ENCODE measurements at regions not wholly inside any gene's neighbourhood (a gene's known extent, or its start where the extent isn't known, plus 50 kb on each side); places are given as distances from the start of the nearest gene placed in this dataset.

- Mint-ChIP-seq H3K9me3 (no peaks in the 10 kb centered on the region), H3K27ac (no peak overlapping the region), H3K36me3 (no peaks in the 10 kb centered on the region), H3K4me1 (no peaks in the 10 kb centered on the region), H3K4me3 (no peak overlapping the region)
- DNase-seq (ENCODE audit: low spot score in 2 of 2), result no peak
- ATAC-seq, result no peak
Measured at GRCh38 chr19:32097011-32097410, 248.4 kb upstream of the ZNF507 start.

- no peaks in the 10 kb centered on the region for H3K36me3 Mint-ChIP-seq
- H3K4me3 Mint-ChIP-seq, result no peak overlapping the region
- DNase-seq (ENCODE audit: low spot score in 2 of 2) (no peak), ATAC-seq (no peak)
- no peak overlapping the region for H3K27ac Mint-ChIP-seq
- no peaks in the 10 kb centered on the region for H3K4me1 Mint-ChIP-seq
- H3K9me3 Mint-ChIP-seq, result no peaks in the 10 kb centered on the region
Measured at GRCh38 chr19:32097620-32098019, 247.8 kb upstream of the ZNF507 start.

GRCh38 chr19:32098968-32099367 lies 246.4 kb upstream of the ZNF507 start:
- Mint-ChIP-seq H3K27ac (no peak overlapping the region), H3K9me3 (no peaks in the 10 kb centered on the region), H3K36me3 (no peaks in the 10 kb centered on the region), H3K4me3 (no peak overlapping the region), H3K4me1 (no peaks in the 10 kb centered on the region)
- DNase-seq (ENCODE audit: low spot score in 2 of 2), result no peak
- ATAC-seq, result no peak

- H3K27ac Mint-ChIP-seq, result no peak overlapping the region
- no peak for DNase-seq (ENCODE audit: low spot score in 2 of 2)
- no peaks in the 10 kb centered on the region for H3K36me3 Mint-ChIP-seq
- ATAC-seq, result no peak
- no peak overlapping the region for H3K4me3 Mint-ChIP-seq
- no peaks in the 10 kb centered on the region for H3K9me3 Mint-ChIP-seq
- H3K4me1 Mint-ChIP-seq, result no peaks in the 10 kb centered on the region
Measured at GRCh38 chr19:32101206-32101605, 244.2 kb upstream of the ZNF507 start.

GRCh38 chr19:32103541-32103940 lies 241.9 kb upstream of the ZNF507 start:
- no peak for ATAC-seq
- no peaks in the 10 kb centered on the region for H3K36me3 Mint-ChIP-seq
- H3K4me1 Mint-ChIP-seq, result no peaks in the 10 kb centered on the region

GRCh38 chr19:32104153-32104849 lies 241.1 kb upstream of the ZNF507 start:
- Mint-ChIP-seq H3K4me3 (no peak overlapping the region), H3K27ac (no peak overlapping the region), H3K4me1 (no peaks in the 10 kb centered on the region), H3K9me3 (no peaks in the 10 kb centered on the region), H3K36me3 (no peaks in the 10 kb centered on the region)
- ATAC-seq (no peak), DNase-seq (ENCODE audit: low spot score in 2 of 2) (no peak)

More at GRCh38 chr19:32103541-32103940, 241.9 kb upstream of the ZNF507 start:
- Mint-ChIP-seq H3K4me3 (no peak overlapping the region), H3K27ac (no peak overlapping the region), H3K9me3 (no peaks in the 10 kb centered on the region)
- no peak for DNase-seq (ENCODE audit: low spot score in 2 of 2)

- no peaks in the 10 kb centered on the region for H3K4me1 Mint-ChIP-seq
- H3K9me3 Mint-ChIP-seq, result no peaks in the 10 kb centered on the region
- ATAC-seq (no peak), DNase-seq (ENCODE audit: low spot score in 2 of 2) (no peak)
- H3K27ac Mint-ChIP-seq, result no peak overlapping the region
- H3K36me3 Mint-ChIP-seq, result no peaks in the 10 kb centered on the region
- H3K4me3 Mint-ChIP-seq, result no peak overlapping the region
Measured at GRCh38 chr19:32104850-32105235, 240.6 kb upstream of the ZNF507 start.

- H3K9me3 Mint-ChIP-seq, result no peaks in the 10 kb centered on the region
- no peak overlapping the region for H3K27ac Mint-ChIP-seq
- no peak for ATAC-seq
- H3K4me3 Mint-ChIP-seq, result no peak overlapping the region
- H3K36me3 Mint-ChIP-seq, result no peaks in the 10 kb centered on the region
- DNase-seq (ENCODE audit: low spot score in 2 of 2), result no peak
- no peaks in the 10 kb centered on the region for H3K4me1 Mint-ChIP-seq
Measured at GRCh38 chr19:32105527-32106310, 239.7 kb upstream of the ZNF507 start.

- Mint-ChIP-seq H3K9me3 (peaks cover 11% of the 10 kb centered on the region), H3K27ac (no peak overlapping the region), H3K4me3 (no peak overlapping the region), H3K4me1 (no peaks in the 10 kb centered on the region), H3K36me3 (no peaks in the 10 kb centered on the region)
- no peak for ATAC-seq
- no peak for DNase-seq (ENCODE audit: low spot score in 2 of 2)
Measured at GRCh38 chr19:32122258-32122657, 223.2 kb upstream of the ZNF507 start.

- ATAC-seq (no peak), DNase-seq (ENCODE audit: low spot score in 2 of 2) (no peak)
- Mint-ChIP-seq H3K9me3 (peaks cover 5% of the 10 kb centered on the region), H3K4me3 (no peak overlapping the region), H3K36me3 (no peaks in the 10 kb centered on the region), H3K27ac (no peak overlapping the region), H3K4me1 (no peaks in the 10 kb centered on the region)
Measured at GRCh38 chr19:32123355-32123940, 222.0 kb upstream of the ZNF507 start.

GRCh38 chr19:32124585-32124984 lies 220.8 kb upstream of the ZNF507 start:
- DNase-seq (ENCODE audit: low spot score in 2 of 2) (no peak), ATAC-seq (no peak)
- no peaks in the 10 kb centered on the region for H3K4me1 Mint-ChIP-seq
- no peak overlapping the region for H3K4me3 Mint-ChIP-seq
- no peaks in the 10 kb centered on the region for H3K36me3 Mint-ChIP-seq
- peaks cover 3% of the 10 kb centered on the region for H3K9me3 Mint-ChIP-seq
- H3K27ac Mint-ChIP-seq, result no peak overlapping the region

- Mint-ChIP-seq H3K4me3 (no peak overlapping the region), H3K36me3 (no peaks in the 10 kb centered on the region), H3K9me3 (peaks cover 5% of the 10 kb centered on the region), H3K4me1 (no peaks in the 10 kb centered on the region), H3K27ac (no peak overlapping the region)
- peak in 1 of 2 donors; percentile 10 for DNase-seq (ENCODE audit: low spot score in 2 of 2)
- ATAC-seq, result no peak
Measured at GRCh38 chr19:32129141-32129540, 216.3 kb upstream of the ZNF507 start.

GRCh38 chr19:32130332-32130731 lies 215.1 kb upstream of the ZNF507 start:
- no peak overlapping the region for H3K4me3 Mint-ChIP-seq
- no peak overlapping the region for H3K27ac Mint-ChIP-seq
- no peaks in the 10 kb centered on the region for H3K4me1 Mint-ChIP-seq
- DNase-seq (ENCODE audit: low spot score in 2 of 2), result no peak
- peaks cover 5% of the 10 kb centered on the region for H3K9me3 Mint-ChIP-seq
- no peak for ATAC-seq
- H3K36me3 Mint-ChIP-seq, result no peaks in the 10 kb centered on the region

GRCh38 chr19:32131005-32131404 lies 214.4 kb upstream of the ZNF507 start:
- no peaks in the 10 kb centered on the region for H3K4me1 Mint-ChIP-seq
- H3K9me3 Mint-ChIP-seq, result peaks cover 5% of the 10 kb centered on the region
- no peak overlapping the region for H3K27ac Mint-ChIP-seq
- no peaks in the 10 kb centered on the region for H3K36me3 Mint-ChIP-seq
- no peak for ATAC-seq
- no peak overlapping the region for H3K4me3 Mint-ChIP-seq
- no peak for DNase-seq (ENCODE audit: low spot score in 2 of 2)

GRCh38 chr19:32138416-32138815 lies 207.0 kb upstream of the ZNF507 start:
- Mint-ChIP-seq H3K27ac (no peak overlapping the region), H3K4me1 (no peaks in the 10 kb centered on the region), H3K36me3 (no peaks in the 10 kb centered on the region), H3K9me3 (no peaks in the 10 kb centered on the region), H3K4me3 (no peak overlapping the region)
- ATAC-seq (no peak), DNase-seq (ENCODE audit: low spot score in 2 of 2) (no peak)
